H1 (cell line): ENCODE measurements at regions not wholly inside any gene's neighbourhood (a gene's known extent, or its start where the extent isn't known, plus 50 kb on each side); places are given as distances from the start of the nearest gene placed in this dataset.

Experiments used
- CTCF ChIA-PET: fragments of 300-600 bp; sonication (Branson Sonifier 250); formaldehyde crosslinking; loops from one replicate; lab custom pipeline; 2021; ENCODE audit not compliant: partially characterized antibody; lab: Charles Lee
- POLR2A ChIA-PET: fragments of 300-600 bp; sonication (Branson Sonifier 250); formaldehyde crosslinking; loops from one replicate; lab custom pipeline; 2021; ENCODE audit warnings: inconsistent platforms; ENCODE audit not compliant: partially characterized antibody; lab: Charles Lee
- DNase-seq, 2 experiments: peaks; one replicate each; pipeline versions ENCODE4 v3.0.0 to v3.0.0-alpha.2; 2010 to 2022; ENCODE audit warnings: low spot score in 2 of 2, low read depth in 1 of 2, mixed read lengths in 1 of 2
- FAIRE-seq: peaks from 2 replicates; lab custom pipeline; 2011; peaks lifted over from hg19 to GRCh38; lab: Jason Lieb, UNC
- H2AFZ ChIP-seq: 2 replicates; pipeline ENCODE4 v1.8.1; 2012; ENCODE audit warnings: low read length, inconsistent platforms
- H2AK5ac ChIP-seq: 2 replicates; pipeline ENCODE4 v1.6.1; 2013; ENCODE audit warnings: low read depth, low read length
- H2BK120ac ChIP-seq: replicated peaks from 2 replicates; pipeline ENCODE3; 2013; ENCODE audit warnings: low read depth, low read length, inconsistent platforms
- H2BK12ac ChIP-seq: 2 replicates; pipeline ENCODE4 v1.6.1; 2013; ENCODE audit warnings: low read depth, low read length
- H2BK15ac ChIP-seq: 2 replicates; pipeline ENCODE4 v1.6.1; 2013; ENCODE audit warnings: low read length
- H2BK20ac ChIP-seq: 2 replicates; pipeline ENCODE4 v1.6.1; 2013; ENCODE audit warnings: low read length
- H2BK5ac ChIP-seq: 2 replicates; pipeline ENCODE4 v1.6.1; 2013; ENCODE audit warnings: low read depth, low read length
- H3K14ac ChIP-seq: 2 replicates; pipeline ENCODE4 v1.6.1; 2013; ENCODE audit warnings: inconsistent platforms; ENCODE audit not compliant: insufficient read length
- H3K18ac ChIP-seq: 2 replicates; pipeline ENCODE4 v1.6.1; 2013; ENCODE audit warnings: low read length; ENCODE audit errors: extremely low read depth
- H3K23ac ChIP-seq: 2 replicates; pipeline ENCODE4 v1.6.1; 2013; ENCODE audit warnings: inconsistent platforms; ENCODE audit not compliant: insufficient read length
- H3K23me2 ChIP-seq: 2 replicates; pipeline ENCODE4 v1.6.1; 2013; ENCODE audit warnings: low read depth, low read length
- H3K27ac ChIP-seq: 2 replicates; pipeline ENCODE4 v1.6.1; 2011; ENCODE audit warnings: low read depth, low read length, inconsistent platforms
- H3K27me3 ChIP-seq, 4 experiments: replicated peaks in 1 of 4; 1 replicate in 1 of 4; 2 replicates in 3 of 4; pipeline versions ENCODE4 v1.6.1 to v1.8.1; 2011 to 2013; ENCODE audit warnings: low read length in 3 of 4, mild to moderate bottlenecking in 3 of 4, inconsistent platforms in 2 of 4, mixed read lengths in 2 of 4, moderate library complexity in 1 of 4; ENCODE audit not compliant: control insufficient read depth in 3 of 4, insufficient read depth in 3 of 4; ENCODE audit errors: extremely low read depth in 1 of 4
- H3K36me3 ChIP-seq, 4 experiments: 2 replicates each; pipeline versions ENCODE4 v1.6.1 to v1.8.1; 2011 to 2013; ENCODE audit warnings: mild to moderate bottlenecking in 4 of 4, low read length in 3 of 4, moderate library complexity in 2 of 4, control low read depth in 1 of 4, inconsistent platforms in 1 of 4; ENCODE audit not compliant: insufficient read depth in 4 of 4, control insufficient read depth in 2 of 4
- H3K4ac ChIP-seq: replicated peaks from 2 replicates; pipeline ENCODE3; 2013; ENCODE audit warnings: low read length, low read depth, mixed read lengths, inconsistent platforms; ENCODE audit not compliant: insufficient read length
- H3K4me1 ChIP-seq, 4 experiments: replicated peaks in 1 of 4; 1 replicate in 1 of 4; 2 replicates in 3 of 4; pipeline versions ENCODE4 v1.6.1 to v1.8.1; 2011 to 2013; ENCODE audit warnings: low read length in 3 of 4, inconsistent platforms in 2 of 4, mixed read lengths in 1 of 4; ENCODE audit not compliant: insufficient read depth in 4 of 4, control insufficient read depth in 3 of 4
- H3K4me2 ChIP-seq, 2 experiments: 2 replicates each; pipeline versions ENCODE4 v1.6.1 to v1.8.1; 2011 to 2013; ENCODE audit warnings: low read depth in 2 of 2, low read length in 2 of 2, control low read depth in 1 of 2, inconsistent platforms in 1 of 2, mild to moderate bottlenecking in 1 of 2; ENCODE audit not compliant: insufficient read depth in 1 of 2
- H3K4me3 ChIP-seq, 4 experiments: fragments of 200-600, 300-600 bp in 1 of 4; sonication (generic), shearing (Covaris generic), sonication (Bioruptor Twin) in 1 of 4; 2 replicates each; pipeline versions ENCODE4 v1.5.1 to v1.8.1; 2011 to 2016; ENCODE audit warnings: low read length in 4 of 4, low read depth in 3 of 4, control low read depth in 2 of 4, inconsistent platforms in 2 of 4, mild to moderate bottlenecking in 2 of 4, mixed read lengths in 1 of 4, moderate library complexity in 1 of 4; ENCODE audit not compliant: insufficient read depth in 2 of 4; ENCODE audit errors: extremely low read depth in 1 of 4
- H3K56ac ChIP-seq: replicated peaks from 2 replicates; pipeline ENCODE3; 2013; ENCODE audit warnings: low read depth, mild to moderate bottlenecking, mixed read lengths, low read length, inconsistent platforms; ENCODE audit not compliant: insufficient read length
- H3K79me1 ChIP-seq: 2 replicates; pipeline ENCODE4 v1.6.1; 2013; ENCODE audit warnings: low read depth, low read length, control low read depth
- H3K79me2 ChIP-seq, 2 experiments: 2 replicates each; pipeline versions ENCODE4 v1.6.1 to v1.8.1; 2012 to 2013; ENCODE audit warnings: low read length in 2 of 2, mild to moderate bottlenecking in 2 of 2, inconsistent platforms in 1 of 2; ENCODE audit not compliant: insufficient read depth in 2 of 2, control insufficient read depth in 1 of 2
- H3K9ac ChIP-seq, 4 experiments: replicated peaks in 1 of 4; 1 replicate in 1 of 4; 2 replicates in 3 of 4; pipeline versions ENCODE4 v1.6.1 to v1.8.1; 2011 to 2013; ENCODE audit warnings: low read depth in 3 of 4, low read length in 3 of 4, control low read depth in 2 of 4, mild to moderate bottlenecking in 2 of 4, moderate library complexity in 2 of 4, inconsistent platforms in 1 of 4; ENCODE audit errors: extremely low read depth in 1 of 4
- H3K9me3 ChIP-seq, 2 experiments: 2 replicates each; pipeline versions ENCODE4 v1.6.1 to v1.8.1; 2012 to 2013; ENCODE audit warnings: mild to moderate bottlenecking in 2 of 2, moderate library complexity in 2 of 2, control low read depth in 1 of 2, inconsistent platforms in 1 of 2, low read depth in 1 of 2, low read length in 1 of 2, mixed read lengths in 1 of 2; ENCODE audit not compliant: insufficient read depth in 2 of 2
- H4K20me1 ChIP-seq, 2 experiments: replicated peaks in 1 of 2; 2 replicates each; pipeline versions ENCODE3 to v1.8.1; 2011 to 2013; ENCODE audit warnings: inconsistent platforms in 2 of 2, low read length in 2 of 2, mild to moderate bottlenecking in 1 of 2; ENCODE audit not compliant: insufficient read depth in 2 of 2, control insufficient read depth in 1 of 2
- H4K5ac ChIP-seq: 2 replicates; pipeline ENCODE4 v1.6.1; 2013; ENCODE audit warnings: low read length, low read depth, mixed read lengths, inconsistent platforms; ENCODE audit not compliant: insufficient read length
- H4K8ac ChIP-seq: 2 replicates; pipeline ENCODE4 v1.8.0; 2013; ENCODE audit warnings: mild to moderate bottlenecking, moderate library complexity, low read length, inconsistent platforms; ENCODE audit not compliant: insufficient read depth; ENCODE audit errors: extremely low read depth
- H4K91ac ChIP-seq: replicated peaks from 2 replicates; pipeline ENCODE3; 2013; ENCODE audit warnings: low read length, mixed read lengths, inconsistent platforms; ENCODE audit not compliant: insufficient read length
- CBX8 ChIP-seq: fragments of 300-800, 300-1000 bp; sonication (generic); IDR thresholded peaks from 2 replicates; pipeline ENCODE4 v1.7.1; 2016; ENCODE audit warnings: low read depth, low read length, borderline replicate concordance
- JUN ChIP-seq: IDR thresholded peaks from 2 replicates; pipeline ENCODE4 v1.6.1; 2011; ENCODE audit warnings: low read depth, mild to moderate bottlenecking, improper control_type of control experiment, low read length
- NANOG ChIP-seq: IDR thresholded peaks from 2 replicates; pipeline ENCODE4 v1.6.1; 2011; ENCODE audit warnings: low read length, low read depth, mild to moderate bottlenecking, inconsistent platforms; ENCODE audit not compliant: insufficient read depth, poor library complexity, severe bottlenecking
- POLR2AphosphoS5 ChIP-seq: IDR thresholded peaks from 2 replicates; pipeline ENCODE4 v1.6.1; 2011; ENCODE audit warnings: low read depth, low read length
- RAD21 ChIP-seq, 2 experiments: IDR thresholded peaks in 1 of 2; conservative IDR thresholded peaks in 1 of 2; 2 replicates each; pipeline ENCODE4 v1.6.1; 2011; ENCODE audit warnings: low read depth in 2 of 2, low read length in 2 of 2, improper control_type of control experiment in 1 of 2, inconsistent platforms in 1 of 2, mild to moderate bottlenecking in 1 of 2, moderate library complexity in 1 of 2
- SAP30 ChIP-seq: fragments of 300-600 bp; sonication (generic); IDR thresholded peaks from 2 replicates; pipeline ENCODE4 v1.7.1; 2012; ENCODE audit warnings: low read length, moderate library complexity, mild to moderate bottlenecking, inconsistent platforms; ENCODE audit not compliant: insufficient read depth, insufficient replicate concordance
- SIN3A ChIP-seq, 2 experiments: IDR thresholded peaks in 1 of 2; conservative IDR thresholded peaks in 1 of 2; 2 replicates each; pipeline ENCODE4 v1.6.1; 2011 to 2012; ENCODE audit warnings: low read length in 2 of 2, improper control_type of control experiment in 1 of 2, low read depth in 1 of 2, mild to moderate bottlenecking in 1 of 2
- WGBS, 2 experiments: shearing (Covaris generic) in 1 of 2; methylation state at CpG; one replicate each; pipeline versions ENCODE4 v1.1.6 to v1.1.7; 2013 to 2015; ENCODE audit warnings: low lambda C conversion rate in 2 of 2, mixed read lengths in 2 of 2, inconsistent platforms in 1 of 2, low coverage in 1 of 2, missing lambda C conversion rate in 1 of 2; ENCODE audit not compliant: insufficient replicate concordance in 2 of 2, insufficient coverage in 1 of 2, insufficient read length in 1 of 2; ENCODE audit errors: extremely low coverage in 1 of 2, missing lambda C conversion rate in 1 of 2; 5-methylcytosine and 5-hydroxymethylcytosine counted together
- TF ChIP-seq, protein P1 (sequence below): IDR thresholded peaks from 2 replicates; pipeline ENCODE4 v1.6.1; 2012; ENCODE audit warnings: low read length, inconsistent platforms
- TF ChIP-seq, protein P2 (sequence below): IDR thresholded peaks from 2 replicates; pipeline ENCODE4 v1.6.1; 2012; ENCODE audit warnings: inconsistent platforms

DNA sequence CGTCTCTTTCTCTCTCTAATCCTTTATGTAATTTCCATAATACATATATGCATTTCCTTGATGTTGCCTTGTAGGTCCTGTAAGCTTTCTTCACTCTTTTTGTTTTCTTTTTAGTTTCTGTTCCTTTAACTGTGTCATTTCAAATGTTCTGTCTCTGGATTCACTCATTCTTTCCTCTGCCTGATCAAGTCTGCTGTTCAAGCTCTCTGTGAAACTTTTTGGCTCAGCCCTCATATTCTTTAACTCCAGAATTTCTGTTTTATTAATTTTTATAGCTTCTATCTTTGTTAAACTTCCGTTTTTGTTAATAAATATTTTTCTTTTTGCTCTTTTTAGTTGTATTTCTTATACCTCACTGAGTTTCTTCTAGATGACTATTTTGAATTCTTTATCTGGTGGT lies 321.3 kb upstream of the LMO3 start:
- Histone ChIP-seq H2BK5ac (no peak overlapping the region), H3K36me3 (no peaks in the 10 kb centered on the region), H2BK120ac (no peak overlapping the region), H2AK5ac (no peak overlapping the region), H3K79me2 (no peaks in the 10 kb centered on the region), H2AFZ (no peak overlapping the region), H3K4me2 (no peak overlapping the region), H4K5ac (no peak overlapping the region), H3K9ac (no peak overlapping the region), H3K4me1 (no peaks in the 10 kb centered on the region), H3K23me2 (no peaks in the 10 kb centered on the region), H3K9me3 (no peaks in the 10 kb centered on the region), H3K14ac (no peak overlapping the region), H3K4me3 (no peak overlapping the region), H4K20me1 (no peaks in the 10 kb centered on the region), H3K23ac (no peak overlapping the region), H3K27me3 (no peaks in the 10 kb centered on the region), H3K56ac (no peak overlapping the region), H2BK20ac (no peak overlapping the region), H3K18ac (no peak overlapping the region), H4K91ac (no peak overlapping the region), H3K27ac (no peak overlapping the region), H3K79me1 (no peaks in the 10 kb centered on the region), H3K4ac (no peak overlapping the region), H2BK12ac (no peak overlapping the region), H2BK15ac (no peak overlapping the region), H4K8ac (no peak overlapping the region)
- DNase-seq (no peak), FAIRE-seq (no peak)
- POLR2A ChIA-PET: interaction anchor here (1.4 kb wide), 1 partner anchor 945 kb away, joined by 3 read pairs; no protein-coding TSS in a partner anchor
- WGBS, 2 experiments: 74% methylated on average over 2 of the region's 2 CpGs; no CpG with 5 or more reads in 1 of the 2 experiments
- TF ChIP-seq JUN: no peak
- TF ChIP-seq, protein P1, sequence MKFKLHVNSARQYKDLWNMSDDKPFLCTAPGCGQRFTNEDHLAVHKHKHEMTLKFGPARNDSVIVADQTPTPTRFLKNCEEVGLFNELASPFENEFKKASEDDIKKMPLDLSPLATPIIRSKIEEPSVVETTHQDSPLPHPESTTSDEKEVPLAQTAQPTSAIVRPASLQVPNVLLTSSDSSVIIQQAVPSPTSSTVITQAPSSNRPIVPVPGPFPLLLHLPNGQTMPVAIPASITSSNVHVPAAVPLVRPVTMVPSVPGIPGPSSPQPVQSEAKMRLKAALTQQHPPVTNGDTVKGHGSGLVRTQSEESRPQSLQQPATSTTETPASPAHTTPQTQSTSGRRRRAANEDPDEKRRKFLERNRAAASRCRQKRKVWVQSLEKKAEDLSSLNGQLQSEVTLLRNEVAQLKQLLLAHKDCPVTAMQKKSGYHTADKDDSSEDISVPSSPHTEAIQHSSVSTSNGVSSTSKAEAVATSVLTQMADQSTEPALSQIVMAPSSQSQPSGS: no peak
- no peak for TF ChIP-seq NANOG
- TF ChIP-seq POLR2AphosphoS5: no peak
- TF ChIP-seq CBX8: no peak
- no peak for TF ChIP-seq SIN3A (conservative IDR thresholded peaks at IDR 0.05 in 1 of 2, IDR thresholded peaks at IDR 0.05 in 1 of 2; ENCODE audit: low read depth in 1 of 2, low read length in 2 of 2)
- no peak for TF ChIP-seq RAD21 (IDR thresholded peaks at IDR 0.05 in 1 of 2, conservative IDR thresholded peaks at IDR 0.05 in 1 of 2; ENCODE audit: low read depth in 2 of 2, low read length in 2 of 2)
- no peak for TF ChIP-seq SAP30
- TF ChIP-seq, protein P2, sequence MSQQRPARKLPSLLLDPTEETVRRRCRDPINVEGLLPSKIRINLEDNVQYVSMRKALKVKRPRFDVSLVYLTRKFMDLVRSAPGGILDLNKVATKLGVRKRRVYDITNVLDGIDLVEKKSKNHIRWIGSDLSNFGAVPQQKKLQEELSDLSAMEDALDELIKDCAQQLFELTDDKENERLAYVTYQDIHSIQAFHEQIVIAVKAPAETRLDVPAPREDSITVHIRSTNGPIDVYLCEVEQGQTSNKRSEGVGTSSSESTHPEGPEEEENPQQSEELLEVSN: no peak
- CTCF ChIA-PET: interaction anchor here (1.0 to 4.4 kb wide), 2 partner anchors 9 to 12 kb away, joined by 3 to 28 read pairs; no protein-coding TSS in a partner anchor
